ENCODE measurements at regions not wholly inside any gene's neighbourhood (a gene's known extent, or its start where the extent isn't known, plus 50 kb on each side); places are given as distances from the start of the nearest gene placed in this dataset.
"Not testable (repeated sequence)": the region's sequence is repeated elsewhere in the genome, so short reads cannot be mapped to it uniquely, and the experiment has no call there.

- peaks cover 5% of the 10 kb centered on the region for H3K4me1 Mint-ChIP-seq
- Histone ChIP-seq H3K79me2 (ENCODE audit: low read depth) (no peaks in the 10 kb centered on the region), H3K4me3 (no peak overlapping the region), H4K20me1 (ENCODE audit: low read depth) (no peaks in the 10 kb centered on the region), H3K36me3 (no peaks in the 10 kb centered on the region), H3K4me2 (no peak overlapping the region), H3K9ac (no peak overlapping the region), H3K27me3 (no peaks in the 10 kb centered on the region), H3K27ac (no peak overlapping the region), H3K9me3 (ENCODE audit: low read depth) (no peaks in the 10 kb centered on the region), H3F3A (ENCODE audit: low read depth) (no peaks in the 10 kb centered on the region), H3K4me1 (no peaks in the 10 kb centered on the region), H2AFZ (replicated peaks) (no peak overlapping the region)
- H3K27ac Mint-ChIP-seq = no peak overlapping the region
- no peak overlapping the region for H3K4me3 Mint-ChIP-seq
- DNase-seq (ENCODE audit: low spot score) = no peak
- peaks cover 3% of the 10 kb centered on the region for H3K9me3 Mint-ChIP-seq
- H3K36me3 Mint-ChIP-seq = no peaks in the 10 kb centered on the region
- no peak for TF ChIP-seq EZH2phosphoT487 (IDR thresholded peaks at IDR 0.05)
- no peak for TF ChIP-seq CTCF (IDR thresholded peaks at IDR 0.05)
- TF ChIP-seq EZH2 (IDR thresholded peaks at IDR 0.05) = no peak
- peaks cover 6% of the 10 kb centered on the region for H3K27me3 Mint-ChIP-seq (ENCODE audit: insufficient read depth, low read depth)
Measured at GRCh38 chr1:172941945-172942344, 108.8 kb downstream of the TNFSF18 start.

- not testable (repeated sequence) for H3K36me3 ChIP-seq; H3K27me3 ChIP-seq; H3K27ac ChIP-seq; H3K9me3 ChIP-seq (ENCODE audit: low read depth); H4K20me1 ChIP-seq (ENCODE audit: low read depth); H3K27ac Mint-ChIP-seq; H3F3A ChIP-seq (ENCODE audit: low read depth); H3K4me1 ChIP-seq; H3K27me3 Mint-ChIP-seq (ENCODE audit: insufficient read depth, low read depth); H3K4me2 ChIP-seq; H3K4me3 Mint-ChIP-seq; H3K9me3 Mint-ChIP-seq; H2AFZ ChIP-seq (replicated peaks); H3K9ac ChIP-seq; H3K36me3 Mint-ChIP-seq; H3K4me3 ChIP-seq; H3K4me1 Mint-ChIP-seq; H3K79me2 ChIP-seq (ENCODE audit: low read depth); DNase-seq (ENCODE audit: low spot score)
Measured at GRCh38 chr1:172943138-172943537, 107.6 kb downstream of the TNFSF18 start.

GRCh38 chr1:172944931-172945330, 105.8 kb downstream of the TNFSF18 start:
- no peak overlapping the region for H3K4me3 Mint-ChIP-seq

More at GRCh38 chr1:172944931-172945330, 105.8 kb downstream of the TNFSF18 start:
- Mint-ChIP-seq H3K4me1 (peaks cover 5% of the 10 kb centered on the region), H3K27ac (no peak overlapping the region), H3K27me3 (ENCODE audit: insufficient read depth, low read depth) (peaks cover 6% of the 10 kb centered on the region), H3K36me3 (no peaks in the 10 kb centered on the region), H3K9me3 (peaks cover 3% of the 10 kb centered on the region)
- TF ChIP-seq CTCF (IDR thresholded peaks at IDR 0.05) (no peak), EZH2phosphoT487 (IDR thresholded peaks at IDR 0.05) (no peak), EZH2 (IDR thresholded peaks at IDR 0.05) (no peak)
- H2AFZ ChIP-seq (replicated peaks) = no peak overlapping the region
- no peak overlapping the region for H3K4me2 ChIP-seq
- no peak overlapping the region for H3K4me3 ChIP-seq
- H3K9me3 ChIP-seq (ENCODE audit: low read depth) = no peaks in the 10 kb centered on the region
- no peak overlapping the region for H3K27ac ChIP-seq
- no peak overlapping the region for H3K9ac ChIP-seq
- H3K79me2 ChIP-seq (ENCODE audit: low read depth) = no peaks in the 10 kb centered on the region
- H4K20me1 ChIP-seq (ENCODE audit: low read depth) = no peaks in the 10 kb centered on the region
- H3K36me3 ChIP-seq = no peaks in the 10 kb centered on the region
- no peaks in the 10 kb centered on the region for H3K4me1 ChIP-seq
- no peaks in the 10 kb centered on the region for H3F3A ChIP-seq (ENCODE audit: low read depth)
- no peaks in the 10 kb centered on the region for H3K27me3 ChIP-seq
- no peak for DNase-seq (ENCODE audit: low spot score)
